SK-N-SH treated with all-trans-retinoic acid at 6 μM for 48 hours (cell line): ENCODE measurements at regions not wholly inside any gene's neighbourhood (a gene's known extent, or its start where the extent isn't known, plus 50 kb on each side); places are given as distances from the start of the nearest gene placed in this dataset.

Source experiments
- RARB ChIP-seq: fragments of 250-450 bp; sonication (Bioruptor Pico); IDR thresholded peaks from 2 replicates; pipeline ENCODE4 v1.8.0; 2021; ENCODE audit warnings: mild to moderate bottlenecking, moderate library complexity
- TOX ChIP-seq: fragments of 250-450 bp; sonication (Bioruptor Pico); IDR thresholded peaks from 2 replicates; pipeline ENCODE4 v1.8.0; 2021; ENCODE audit warnings: mild to moderate bottlenecking, moderate library complexity, borderline replicate concordance
- TF ChIP-seq, protein P1 (sequence below): fragments of 250-450 bp; sonication (Bioruptor Pico); IDR thresholded peaks from 2 replicates; pipeline ENCODE4 v1.8.0; 2020; ENCODE audit warnings: mild to moderate bottlenecking, moderate library complexity, borderline replicate concordance
- TF ChIP-seq, protein P2 (sequence below): fragments of 250-450 bp; sonication (Bioruptor Pico); IDR thresholded peaks from 2 replicates; pipeline ENCODE4 v1.5.1; 2020; ENCODE audit warnings: low read depth, mild to moderate bottlenecking, moderate library complexity

DNA sequence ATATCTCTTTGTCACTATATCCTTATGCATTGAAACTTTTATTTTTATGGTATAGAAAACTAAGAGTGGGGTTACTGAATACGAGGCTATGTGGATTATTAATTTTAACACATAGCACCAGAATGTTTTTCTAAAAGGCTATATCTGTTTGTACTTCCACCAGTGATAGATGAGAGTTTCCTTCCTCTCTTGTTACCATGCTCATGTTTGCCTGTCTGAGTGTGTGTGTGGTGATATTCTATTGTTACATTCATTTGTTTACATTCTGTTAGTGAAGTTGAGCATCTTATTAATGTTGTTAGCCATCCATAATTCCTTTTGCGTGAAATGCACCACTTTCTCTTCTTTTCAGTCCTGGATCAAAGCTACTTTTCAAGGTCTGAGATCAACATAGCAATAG, 54.1 kb upstream of the ALDH1A1 start:
- TF ChIP-seq RARB (CRISPR knock-in tag) (no peak), TOX (CRISPR knock-in tag) (no peak)
- TF ChIP-seq, protein P1, sequence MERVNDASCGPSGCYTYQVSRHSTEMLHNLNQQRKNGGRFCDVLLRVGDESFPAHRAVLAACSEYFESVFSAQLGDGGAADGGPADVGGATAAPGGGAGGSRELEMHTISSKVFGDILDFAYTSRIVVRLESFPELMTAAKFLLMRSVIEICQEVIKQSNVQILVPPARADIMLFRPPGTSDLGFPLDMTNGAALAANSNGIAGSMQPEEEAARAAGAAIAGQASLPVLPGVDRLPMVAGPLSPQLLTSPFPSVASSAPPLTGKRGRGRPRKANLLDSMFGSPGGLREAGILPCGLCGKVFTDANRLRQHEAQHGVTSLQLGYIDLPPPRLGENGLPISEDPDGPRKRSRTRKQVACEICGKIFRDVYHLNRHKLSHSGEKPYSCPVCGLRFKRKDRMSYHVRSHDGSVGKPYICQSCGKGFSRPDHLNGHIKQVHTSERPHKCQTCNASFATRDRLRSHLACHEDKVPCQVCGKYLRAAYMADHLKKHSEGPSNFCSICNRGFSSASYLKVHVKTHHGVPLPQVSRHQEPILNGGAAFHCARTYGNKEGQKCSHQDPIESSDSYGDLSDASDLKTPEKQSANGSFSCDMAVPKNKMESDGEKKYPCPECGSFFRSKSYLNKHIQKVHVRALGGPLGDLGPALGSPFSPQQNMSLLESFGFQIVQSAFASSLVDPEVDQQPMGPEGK (CRISPR knock-in tag) = no peak
- TF ChIP-seq, protein P2, sequence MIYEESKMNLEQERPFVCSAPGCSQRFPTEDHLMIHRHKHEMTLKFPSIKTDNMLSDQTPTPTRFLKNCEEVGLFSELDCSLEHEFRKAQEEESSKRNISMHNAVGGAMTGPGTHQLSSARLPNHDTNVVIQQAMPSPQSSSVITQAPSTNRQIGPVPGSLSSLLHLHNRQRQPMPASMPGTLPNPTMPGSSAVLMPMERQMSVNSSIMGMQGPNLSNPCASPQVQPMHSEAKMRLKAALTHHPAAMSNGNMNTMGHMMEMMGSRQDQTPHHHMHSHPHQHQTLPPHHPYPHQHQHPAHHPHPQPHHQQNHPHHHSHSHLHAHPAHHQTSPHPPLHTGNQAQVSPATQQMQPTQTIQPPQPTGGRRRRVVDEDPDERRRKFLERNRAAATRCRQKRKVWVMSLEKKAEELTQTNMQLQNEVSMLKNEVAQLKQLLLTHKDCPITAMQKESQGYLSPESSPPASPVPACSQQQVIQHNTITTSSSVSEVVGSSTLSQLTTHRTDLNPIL (CRISPR knock-in tag) = no peak
